Fibroblast of lung (primary cell): ENCODE measurements at regions not wholly inside any gene's neighbourhood (a gene's known extent, or its start where the extent isn't known, plus 50 kb on each side); places are given as distances from the start of the nearest gene placed in this dataset.

ENCODE experiments used
- EZH2 ChIP-seq: IDR thresholded peaks from 2 replicates; pipeline ENCODE4 v1.5.1; 2012; ENCODE audit warnings: low read length, control low read depth, mild to moderate bottlenecking; ENCODE audit errors: missing control alignments
- TF ChIP-seq, protein P1 (sequence below), 2 donors: IDR thresholded peaks in 1 of 2; conservative IDR thresholded peaks in 1 of 2; 1 replicate in 1 of 2; 2 replicates in 1 of 2; pipeline ENCODE4 v1.5.1; 2011 to 2012; ENCODE audit warnings: low read length in 2 of 2, control low read depth in 1 of 2, inconsistent platforms in 1 of 2, low read depth in 1 of 2, mild to moderate bottlenecking in 1 of 2

DNA sequence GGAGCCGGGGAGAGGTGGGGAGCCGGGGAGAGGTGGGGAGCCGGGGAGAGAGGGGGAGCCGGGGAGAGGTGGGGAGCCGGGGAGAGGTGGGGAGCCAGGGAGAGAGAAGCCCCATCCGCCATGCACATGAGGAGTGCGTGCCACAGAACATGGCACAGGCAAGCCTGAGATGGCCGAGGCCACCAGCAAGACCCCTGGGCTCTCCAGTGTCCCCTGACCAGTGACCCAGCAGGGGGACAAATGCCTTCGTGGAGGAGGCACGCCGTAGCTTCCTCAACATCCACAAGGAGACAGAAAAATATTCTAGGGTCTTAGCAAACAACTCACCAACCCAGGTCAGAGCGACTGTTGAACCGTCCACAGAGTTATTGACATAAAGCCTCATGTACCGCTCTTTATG lies 618.8 kb downstream of the TBC1D22A start:
- TF ChIP-seq, protein P1, sequence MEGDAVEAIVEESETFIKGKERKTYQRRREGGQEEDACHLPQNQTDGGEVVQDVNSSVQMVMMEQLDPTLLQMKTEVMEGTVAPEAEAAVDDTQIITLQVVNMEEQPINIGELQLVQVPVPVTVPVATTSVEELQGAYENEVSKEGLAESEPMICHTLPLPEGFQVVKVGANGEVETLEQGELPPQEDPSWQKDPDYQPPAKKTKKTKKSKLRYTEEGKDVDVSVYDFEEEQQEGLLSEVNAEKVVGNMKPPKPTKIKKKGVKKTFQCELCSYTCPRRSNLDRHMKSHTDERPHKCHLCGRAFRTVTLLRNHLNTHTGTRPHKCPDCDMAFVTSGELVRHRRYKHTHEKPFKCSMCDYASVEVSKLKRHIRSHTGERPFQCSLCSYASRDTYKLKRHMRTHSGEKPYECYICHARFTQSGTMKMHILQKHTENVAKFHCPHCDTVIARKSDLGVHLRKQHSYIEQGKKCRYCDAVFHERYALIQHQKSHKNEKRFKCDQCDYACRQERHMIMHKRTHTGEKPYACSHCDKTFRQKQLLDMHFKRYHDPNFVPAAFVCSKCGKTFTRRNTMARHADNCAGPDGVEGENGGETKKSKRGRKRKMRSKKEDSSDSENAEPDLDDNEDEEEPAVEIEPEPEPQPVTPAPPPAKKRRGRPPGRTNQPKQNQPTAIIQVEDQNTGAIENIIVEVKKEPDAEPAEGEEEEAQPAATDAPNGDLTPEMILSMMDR (conservative IDR thresholded peaks at IDR 0.05 in 1 of 2, IDR thresholded peaks at IDR 0.05 in 1 of 2; ENCODE audit: low read depth in 1 of 2, low read length in 2 of 2): no peak
- no peak for TF ChIP-seq EZH2
